Frontal cortex (tissue), 4 donors: ENCODE measurements at regions not wholly inside any gene's neighbourhood (a gene's known extent, or its start where the extent isn't known, plus 50 kb on each side); places are given as distances from the start of the nearest gene placed in this dataset. TPM values are rescaled to one million over a fixed set of nuclear protein-coding genes. Genes with fewer than 3 reads are reported as not detected.

Experiments used
- DNase-seq, 2 donors: peaks; one replicate each; pipeline ENCODE4 v3.0.0; 2012; ENCODE audit warnings: low spot score in 2 of 2
- FAIRE-seq: peaks from 2 replicates; lab custom pipeline; 2012; peaks lifted over from hg19 to GRCh38; lab: Jason Lieb, UNC
- small RNA-seq: library from RNA; depleted of rRNA; stranded (forward); fragments of <200 nt; gene quantifications from one replicate; pipeline ENCODE3, GENCODE V24; 2014
- donor health status: control.
- donor health status: control.
- donor health status: control.

DNA sequence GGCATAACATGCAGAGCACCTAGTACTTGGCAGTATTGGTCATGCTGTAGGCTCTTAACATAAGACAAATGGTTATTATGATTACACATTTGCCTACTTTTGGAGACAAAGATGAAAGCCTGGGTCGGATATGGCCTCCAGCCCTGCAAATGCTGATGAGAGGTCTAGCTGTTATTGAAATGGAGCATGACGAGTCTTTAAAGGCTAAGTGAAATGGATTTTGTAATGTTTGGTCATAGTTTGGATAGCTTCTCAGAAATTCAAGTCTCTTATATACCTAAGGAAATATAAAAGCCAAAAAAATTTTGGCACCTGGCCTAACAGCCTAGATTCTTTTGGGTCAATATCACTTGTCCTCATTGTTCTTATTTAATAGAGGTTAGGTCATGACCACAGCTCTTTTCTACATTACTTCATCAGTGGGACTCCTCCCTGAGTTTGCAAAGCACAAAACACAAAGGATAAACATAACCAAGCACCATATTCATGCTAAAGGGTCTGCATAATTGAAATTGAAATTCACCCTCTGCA, 69.2 kb upstream of the WLS start:
- FAIRE-seq, result no peak
- DNase-seq, result no peak

DNA sequence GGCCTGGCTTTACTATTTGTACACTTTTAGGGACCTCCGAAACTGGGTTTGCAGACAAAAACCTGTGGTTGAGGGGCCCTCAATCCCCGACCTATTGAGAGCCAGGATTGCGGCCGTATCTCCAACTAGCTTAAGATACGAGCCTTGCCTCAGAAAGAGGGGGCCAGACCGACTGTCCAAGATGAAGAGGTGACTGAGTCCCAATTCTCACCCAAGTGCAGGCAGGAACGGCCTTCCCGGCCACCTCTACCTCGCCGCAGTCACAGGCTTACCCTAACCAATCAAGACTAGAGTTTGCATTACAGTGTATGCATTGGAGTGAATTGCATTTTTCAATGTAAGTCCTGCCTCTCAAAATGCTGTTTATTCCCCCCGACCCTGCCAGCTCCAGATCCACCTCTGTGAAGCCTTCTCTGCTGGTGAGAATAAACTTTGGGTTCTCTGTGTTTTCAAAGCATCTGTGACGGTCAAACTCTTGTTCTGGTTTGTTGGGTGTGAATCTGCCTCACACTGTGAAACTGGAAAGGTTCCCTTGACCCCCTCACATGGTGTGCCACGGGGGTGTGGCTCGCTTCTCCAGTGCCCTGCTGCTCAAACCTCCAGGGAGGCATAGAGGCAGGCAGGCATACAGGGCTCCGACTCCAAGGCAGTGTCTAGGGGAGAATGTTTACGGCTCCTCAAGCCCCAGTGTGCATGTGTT, 62.2 kb upstream of the WLS start:
- DNase-seq (no peak), FAIRE-seq (no peak)

DNA sequence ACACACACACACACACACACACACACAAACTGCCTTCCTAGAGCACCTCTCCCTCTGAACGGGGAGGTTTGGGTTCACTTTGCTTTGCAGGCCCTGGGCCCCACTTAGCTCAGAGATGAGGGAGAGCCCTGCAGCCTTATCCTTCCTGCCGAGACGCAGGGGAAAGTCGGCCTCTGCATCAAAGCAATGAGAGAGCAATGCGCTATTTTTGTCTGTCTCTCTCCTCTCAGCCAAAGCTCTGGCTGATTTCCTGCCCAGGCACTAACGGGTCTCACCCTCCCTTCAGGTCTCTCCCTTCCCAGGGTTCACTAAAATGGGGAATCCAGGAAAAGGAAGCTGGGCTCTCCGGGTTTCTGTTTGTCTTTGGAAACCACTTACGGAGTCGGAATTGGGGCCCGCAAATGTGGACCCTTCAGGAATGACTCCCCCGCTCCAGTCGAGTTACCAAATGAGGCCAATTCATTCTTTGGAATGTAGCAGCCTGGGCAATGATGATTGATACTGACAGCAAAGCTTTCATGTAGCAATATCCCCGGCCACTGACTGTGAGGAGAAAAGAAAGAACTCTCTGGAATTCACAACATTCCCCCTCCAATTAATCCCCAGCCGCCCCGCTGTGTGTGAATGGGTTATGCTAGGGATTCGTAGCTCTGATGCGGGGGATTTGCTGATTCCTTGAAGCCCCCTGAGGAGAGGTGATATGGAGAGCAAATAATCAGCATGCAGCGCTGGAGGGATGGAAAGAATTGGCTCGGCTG, 61.5 kb upstream of the WLS start:
- DNase-seq (peak in 1 of 2 donors; percentile 39), FAIRE-seq (no peak)

DNA sequence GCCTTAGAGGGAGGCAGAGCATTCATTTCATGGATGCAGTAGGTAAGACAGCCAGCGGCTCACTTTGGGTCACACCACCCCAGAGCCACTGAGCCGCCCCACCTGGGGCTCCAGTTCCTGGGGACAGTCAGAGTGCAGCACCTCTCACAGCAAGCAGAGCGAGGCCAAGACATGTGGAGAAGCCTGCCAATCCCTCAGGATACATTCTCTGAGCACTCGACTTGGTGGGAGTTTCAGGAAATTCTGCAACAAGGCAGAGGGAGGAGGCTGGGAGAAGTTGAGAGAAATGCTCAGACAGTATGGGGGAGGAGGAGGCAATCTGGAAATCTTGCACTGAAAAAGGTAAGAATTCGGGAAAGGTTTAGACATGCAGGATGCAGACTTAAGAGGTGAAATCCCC, 60.8 kb upstream of the WLS start:
- DNase-seq, result no peak
- no peak for FAIRE-seq

DNA sequence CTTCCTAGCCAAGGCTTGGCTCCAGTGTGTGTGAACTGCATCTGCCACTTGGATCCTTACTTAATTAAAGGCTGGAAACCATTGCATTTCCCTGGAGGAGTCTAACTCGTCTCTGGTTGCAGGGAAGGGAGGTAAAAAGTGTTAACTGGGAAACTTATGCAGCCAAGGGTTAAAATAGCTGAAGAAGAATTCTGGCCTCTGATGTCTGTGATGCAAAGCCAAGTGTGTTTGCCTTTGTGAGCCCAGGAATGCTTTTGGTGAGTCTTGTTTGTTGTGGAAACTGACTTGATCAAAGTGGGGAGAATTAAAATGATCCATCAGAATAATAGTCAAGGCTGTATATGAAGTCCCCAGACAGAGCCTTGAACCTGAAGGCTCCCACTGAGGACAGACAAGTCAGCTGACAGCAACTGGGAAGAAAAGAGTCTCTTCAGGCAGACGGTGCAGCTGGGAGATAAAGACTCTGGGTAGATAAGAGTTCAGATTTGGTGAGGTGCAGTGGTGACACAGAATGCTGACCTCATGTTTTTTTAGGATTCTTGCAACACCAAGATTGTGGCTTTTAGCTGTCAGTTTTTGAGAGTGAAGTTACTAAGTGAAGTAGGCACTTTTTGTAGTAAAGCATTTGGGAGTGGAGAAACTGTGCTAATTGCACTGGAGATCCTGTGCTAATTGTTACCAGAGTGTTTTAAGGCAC, 59.5 kb upstream of the WLS start:
- no peak for DNase-seq
- FAIRE-seq, result no peak

DNA sequence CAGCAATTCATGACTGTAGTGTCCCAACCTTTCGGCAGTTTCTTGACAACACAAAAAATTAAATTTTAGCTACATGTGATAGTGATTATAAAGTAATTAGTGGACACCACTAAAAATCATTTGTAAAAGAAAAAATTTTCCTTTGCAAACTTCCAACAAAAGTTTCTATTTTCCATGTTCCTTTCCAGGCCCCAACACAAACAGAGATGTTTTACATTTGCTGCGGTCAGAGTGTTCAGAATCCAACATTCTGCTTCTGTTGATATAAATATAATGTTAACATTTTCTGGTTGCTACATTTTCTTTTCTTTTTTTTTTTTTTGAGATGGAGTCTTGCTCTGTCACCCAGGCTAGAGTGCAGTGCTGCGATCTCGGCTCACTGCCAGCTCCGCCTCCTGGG, 54.9 kb upstream of the WLS start:
- no peak for DNase-seq
- no peak for FAIRE-seq

DNA sequence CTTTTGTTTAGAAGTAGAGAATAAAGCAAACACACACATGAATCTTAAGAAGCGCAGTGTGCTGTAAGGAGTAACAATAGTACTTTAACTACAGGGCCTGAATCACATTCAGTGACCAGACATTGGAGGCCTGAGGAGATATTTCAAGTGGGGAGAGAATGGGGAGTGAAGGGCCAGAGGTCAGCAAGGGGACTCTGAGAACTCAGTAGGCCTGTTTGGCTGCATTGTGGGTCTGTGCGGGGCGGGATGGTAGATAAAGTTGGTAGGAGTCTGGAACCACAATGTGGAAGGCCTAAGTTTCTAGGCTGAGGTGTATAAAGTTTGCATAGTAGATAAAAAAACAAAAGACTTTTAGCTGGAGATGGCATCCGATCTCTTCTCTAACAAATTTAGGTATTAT, 52.7 kb upstream of the WLS start:
- DNase-seq (no peak), FAIRE-seq (no peak)

DNA sequence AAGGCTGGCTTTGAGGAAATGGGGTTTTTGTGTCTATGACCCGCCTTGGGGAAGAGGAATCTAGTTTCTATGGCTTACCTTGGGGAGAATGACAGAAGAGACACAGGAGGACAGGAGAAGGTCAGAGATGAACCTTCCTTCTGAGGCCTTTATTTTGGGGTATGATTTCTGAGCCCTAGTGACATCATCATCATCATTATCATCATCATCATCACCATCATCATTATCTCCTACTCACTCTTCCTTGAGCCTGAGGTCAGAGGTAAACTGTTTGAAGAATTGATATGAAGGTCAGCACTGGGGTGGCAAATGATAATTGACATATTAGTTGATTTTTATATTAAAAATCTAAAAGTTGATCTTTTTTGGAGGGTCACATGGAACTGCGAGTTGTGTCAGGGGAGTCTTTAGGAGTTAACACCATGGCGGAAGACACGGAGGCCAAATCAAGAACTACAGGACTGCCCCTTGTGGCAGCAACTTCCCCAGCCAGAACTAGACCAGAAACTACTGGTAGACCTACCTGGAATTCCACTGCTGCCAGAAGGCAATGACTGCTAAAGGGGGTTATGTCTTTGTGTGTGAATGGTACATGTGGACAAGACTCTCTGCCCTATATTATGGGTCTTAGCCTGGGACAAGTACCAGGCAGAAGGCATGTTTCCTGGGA, 49.8 kb upstream of the WLS start:
- DNase-seq, result no peak
- FAIRE-seq, result no peak

Small RNA genes in the stretch of these regions (small RNA-seq; reads per million reads assigned to genes)
- not detected for gene COX6B1P7
